MM.1S (cell line): ENCODE measurements at regions not wholly inside any gene's neighbourhood (a gene's known extent, or its start where the extent isn't known, plus 50 kb on each side); places are given as distances from the start of the nearest gene placed in this dataset.

Experiments
- DNase-seq: peaks from one replicate; pipeline ENCODE4 v3.0.0-alpha.2; 2015
- H2AFZ ChIP-seq: fragments of 300-600 bp; sonication (generic); 2 replicates; pipeline ENCODE4 v1.6.0; 2016; ENCODE audit warnings: antibody characterized with exemption, low read length
- H3F3A ChIP-seq: fragments of 300-600 bp; sonication (generic); 2 replicates; pipeline ENCODE4 v1.6.1; 2016; ENCODE audit warnings: mild to moderate bottlenecking, antibody characterized with exemption, low read length, moderate library complexity, mixed read lengths; ENCODE audit not compliant: insufficient read depth
- H3K27ac ChIP-seq: fragments of 300-600 bp; sonication (generic); 2 replicates; pipeline ENCODE4 v1.5.1; 2016; ENCODE audit warnings: mild to moderate bottlenecking, low read length
- H3K27me3 ChIP-seq: fragments of 300-600 bp; sonication (generic); replicated peaks from 2 replicates; pipeline ENCODE4 v1.6.0; 2016; ENCODE audit warnings: low read length; ENCODE audit not compliant: insufficient read depth
- H3K36me3 ChIP-seq: fragments of 300-600 bp; sonication (generic); replicated peaks from 2 replicates; pipeline ENCODE4 v1.6.1; 2016; ENCODE audit warnings: mild to moderate bottlenecking, low read length, mixed read lengths; ENCODE audit not compliant: insufficient read depth
- H3K4me1 ChIP-seq: fragments of 300-600 bp; sonication (generic); 2 replicates; pipeline ENCODE4 v1.6.1; 2016; ENCODE audit warnings: low read length, mixed read lengths
- H3K4me2 ChIP-seq: fragments of 300-600 bp; sonication (generic); 2 replicates; pipeline ENCODE4 v1.6.0; 2016; ENCODE audit warnings: low read depth, low read length
- H3K4me3 ChIP-seq: fragments of 300-600 bp; sonication (generic); 2 replicates; pipeline ENCODE4 v1.5.1; 2016; ENCODE audit warnings: low read length, mixed read lengths
- H3K79me2 ChIP-seq: fragments of 300-600 bp; sonication (generic); 2 replicates; pipeline ENCODE4 v1.6.1; 2016; ENCODE audit warnings: mixed run types, low read length, mixed read lengths
- H3K9ac ChIP-seq: fragments of 300-600 bp; sonication (generic); 2 replicates; pipeline ENCODE4 v1.6.1; 2016; ENCODE audit warnings: low read length, mixed read lengths
- H3K9me2 ChIP-seq: fragments of 300-600 bp; sonication (generic); replicated peaks from 2 replicates; pipeline ENCODE4 v1.6.1; 2016; ENCODE audit warnings: mild to moderate bottlenecking, low read length, mixed read lengths; ENCODE audit not compliant: insufficient read depth
- H3K9me3 ChIP-seq: fragments of 300-600 bp; sonication (generic); replicated peaks from 2 replicates; pipeline ENCODE4 v1.6.1; 2016; ENCODE audit warnings: mild to moderate bottlenecking, low read length, mixed read lengths; ENCODE audit not compliant: insufficient read depth
- H4K20me1 ChIP-seq: fragments of 300-600 bp; sonication (generic); 2 replicates; pipeline ENCODE4 v1.6.1; 2016; ENCODE audit warnings: mild to moderate bottlenecking, low read length, moderate library complexity, mixed read lengths; ENCODE audit not compliant: insufficient read depth
- EZH2 ChIP-seq: fragments of 300-600 bp; sonication (generic); optimal IDR thresholded peaks from 2 replicates; pipeline ENCODE3; 2017; ENCODE audit warnings: low read depth, mild to moderate bottlenecking, antibody characterized with exemption, low read length, mixed read lengths
- EZH2phosphoT487 ChIP-seq: fragments of 300-600 bp; sonication (generic); IDR thresholded peaks from 2 replicates; pipeline ENCODE4 v1.6.1; 2018; ENCODE audit warnings: antibody characterized with exemption, low read length
- TF ChIP-seq, protein P1 (sequence below): fragments of 300-600 bp; sonication (generic); IDR thresholded peaks from 2 replicates; pipeline ENCODE4 v1.5.1; 2016; ENCODE audit warnings: antibody characterized with exemption, low read length, mixed read lengths

DNA sequence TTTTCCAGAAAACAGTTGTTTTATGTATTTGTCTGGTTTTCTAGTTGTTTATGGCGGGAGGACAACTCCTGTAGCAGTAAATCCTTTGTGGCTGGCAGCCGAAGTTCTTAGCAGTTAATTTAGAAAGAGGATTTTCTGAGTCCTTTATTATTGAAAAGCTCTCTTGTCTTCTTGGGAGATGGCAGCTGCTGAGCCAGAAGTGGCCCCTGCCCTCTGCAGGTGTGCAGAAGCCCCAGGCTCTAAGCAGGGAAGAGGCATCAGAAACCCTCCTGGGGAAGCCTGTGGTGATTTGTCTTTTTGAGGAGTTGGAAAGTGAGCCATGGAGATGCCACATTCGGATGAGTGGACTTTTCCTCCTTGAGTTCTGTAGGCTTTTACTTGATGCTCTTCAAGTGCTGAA lies 106.3 kb downstream of the GLRX3 start:
- no peaks in the 10 kb centered on the region for H3K9me2 ChIP-seq
- no peak overlapping the region for H3K9ac ChIP-seq
- TF ChIP-seq EZH2 (no peak), EZH2phosphoT487 (no peak)
- TF ChIP-seq, protein P1, sequence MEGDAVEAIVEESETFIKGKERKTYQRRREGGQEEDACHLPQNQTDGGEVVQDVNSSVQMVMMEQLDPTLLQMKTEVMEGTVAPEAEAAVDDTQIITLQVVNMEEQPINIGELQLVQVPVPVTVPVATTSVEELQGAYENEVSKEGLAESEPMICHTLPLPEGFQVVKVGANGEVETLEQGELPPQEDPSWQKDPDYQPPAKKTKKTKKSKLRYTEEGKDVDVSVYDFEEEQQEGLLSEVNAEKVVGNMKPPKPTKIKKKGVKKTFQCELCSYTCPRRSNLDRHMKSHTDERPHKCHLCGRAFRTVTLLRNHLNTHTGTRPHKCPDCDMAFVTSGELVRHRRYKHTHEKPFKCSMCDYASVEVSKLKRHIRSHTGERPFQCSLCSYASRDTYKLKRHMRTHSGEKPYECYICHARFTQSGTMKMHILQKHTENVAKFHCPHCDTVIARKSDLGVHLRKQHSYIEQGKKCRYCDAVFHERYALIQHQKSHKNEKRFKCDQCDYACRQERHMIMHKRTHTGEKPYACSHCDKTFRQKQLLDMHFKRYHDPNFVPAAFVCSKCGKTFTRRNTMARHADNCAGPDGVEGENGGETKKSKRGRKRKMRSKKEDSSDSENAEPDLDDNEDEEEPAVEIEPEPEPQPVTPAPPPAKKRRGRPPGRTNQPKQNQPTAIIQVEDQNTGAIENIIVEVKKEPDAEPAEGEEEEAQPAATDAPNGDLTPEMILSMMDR = no peak

DNA sequence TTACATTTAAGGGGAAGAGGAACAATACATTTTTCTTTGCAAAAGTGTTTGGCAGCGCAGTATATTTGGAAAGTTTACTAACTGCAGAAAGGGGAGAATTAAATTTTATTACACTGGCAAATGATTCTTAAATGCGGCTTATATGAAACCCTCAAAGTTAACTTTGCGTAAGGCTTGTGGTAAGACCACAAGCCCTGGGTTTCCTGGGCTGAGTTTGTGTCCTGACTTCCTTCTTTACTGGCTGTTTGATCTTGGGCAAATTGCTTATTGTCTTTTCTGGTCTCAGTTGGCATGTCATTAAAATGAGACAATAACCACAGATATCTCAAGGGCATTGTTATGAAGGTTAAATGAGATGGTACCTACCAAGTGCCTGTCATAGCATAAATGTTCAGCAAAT lies 106.8 kb downstream of the GLRX3 start:
- no peak overlapping the region for H3K27ac ChIP-seq
- peaks cover 3% of the 10 kb centered on the region; the same call in 1 of the 2 replicates for H3K27me3 ChIP-seq
- TF ChIP-seq EZH2 = no peak
- TF ChIP-seq, protein P1 = no peak
- no peak for TF ChIP-seq EZH2phosphoT487
- H3K9me3 ChIP-seq = no peaks in the 10 kb centered on the region
- no peak overlapping the region for H3K4me3 ChIP-seq
- no peak for DNase-seq
- no peaks in the 10 kb centered on the region for H3K9me2 ChIP-seq
- no peak overlapping the region for H2AFZ ChIP-seq
- H3K9ac ChIP-seq = no peak overlapping the region
- no peaks in the 10 kb centered on the region for H3K36me3 ChIP-seq
- no peaks in the 10 kb centered on the region for H3K4me1 ChIP-seq
- no peaks in the 10 kb centered on the region for H4K20me1 ChIP-seq
- H3K79me2 ChIP-seq = no peaks in the 10 kb centered on the region
- no peak overlapping the region for H3K4me2 ChIP-seq
- H3F3A ChIP-seq = no peaks in the 10 kb centered on the region

More for the DNA sequence above, 106.3 kb downstream of the GLRX3 start:
- Histone ChIP-seq H3K27ac (no peak overlapping the region), H3K79me2 (no peaks in the 10 kb centered on the region), H3K27me3 (peaks cover 3% of the 10 kb centered on the region; the same call in 1 of the 2 replicates), H3F3A (no peaks in the 10 kb centered on the region), H4K20me1 (no peaks in the 10 kb centered on the region), H3K9me3 (no peaks in the 10 kb centered on the region), H3K4me3 (no peak overlapping the region), H3K4me2 (no peak overlapping the region), H2AFZ (no peak overlapping the region), H3K4me1 (no peaks in the 10 kb centered on the region), H3K36me3 (no peaks in the 10 kb centered on the region)
- no peak for DNase-seq

GRCh38 chr10:130244031-130244927 lies 108.1 kb downstream of the GLRX3 start:
- Histone ChIP-seq H3K27me3 (peaks cover 3% of the 10 kb centered on the region; the same call in 1 of the 2 replicates), H3K9me2 (no peaks in the 10 kb centered on the region), H3K27ac (no peak overlapping the region), H4K20me1 (no peaks in the 10 kb centered on the region), H3K4me3 (no peak overlapping the region), H3K4me2 (no peak overlapping the region), H3F3A (no peaks in the 10 kb centered on the region), H3K79me2 (no peaks in the 10 kb centered on the region), H2AFZ (no peak overlapping the region), H3K9me3 (no peaks in the 10 kb centered on the region), H3K9ac (no peak overlapping the region), H3K4me1 (no peaks in the 10 kb centered on the region), H3K36me3 (no peaks in the 10 kb centered on the region)
- TF ChIP-seq EZH2 (no peak), EZH2phosphoT487 (no peak)
- TF ChIP-seq, protein P1 = no peak
- no peak for DNase-seq
